Hepatocyte (in vitro differentiated cells): ENCODE measurements at regions not wholly inside any gene's neighbourhood (a gene's known extent, or its start where the extent isn't known, plus 50 kb on each side); places are given as distances from the start of the nearest gene placed in this dataset.
A peak's percentile ranks its signal among the peaks of the same experiment; 100 is the strongest.

Experiments used
- DNase-seq: peaks from one replicate; pipeline ENCODE4 v3.0.0-alpha.2; 2016; ENCODE audit warnings: low spot score
- H2AFZ ChIP-seq: fragments of 200-600 bp; sonication (generic); 2 replicates; pipeline ENCODE4 v1.6.0; 2016; ENCODE audit warnings: antibody characterized with exemption, mild to moderate bottlenecking
- H3K27ac ChIP-seq: fragments of 200-600 bp; sonication (generic); 2 replicates; pipeline ENCODE4 v1.5.1; 2016; ENCODE audit warnings: mild to moderate bottlenecking
- H3K27me3 ChIP-seq: fragments of 200-600 bp; sonication (generic); 2 replicates; pipeline ENCODE4 v1.6.1; 2016
- H3K36me3 ChIP-seq: fragments of 200-600 bp; sonication (generic); replicated peaks from 2 replicates; pipeline ENCODE4 v1.5.1; 2016; ENCODE audit warnings: low read depth; ENCODE audit not compliant: insufficient read depth
- H3K4me1 ChIP-seq: fragments of 200-600 bp; sonication (generic); 2 replicates; pipeline ENCODE4 v1.5.1; 2016; ENCODE audit warnings: mild to moderate bottlenecking, moderate library complexity; ENCODE audit not compliant: insufficient read depth
- H3K4me2 ChIP-seq: fragments of 200-600 bp; sonication (generic); 2 replicates; pipeline ENCODE4 v1.6.0; 2016
- H3K4me3 ChIP-seq: fragments of 200-600 bp; sonication (generic); 2 replicates; pipeline ENCODE4 v1.5.1; 2016; ENCODE audit warnings: mild to moderate bottlenecking
- H3K79me2 ChIP-seq: fragments of 200-600 bp; sonication (generic); 2 replicates; pipeline ENCODE4 v1.6.0; 2017; ENCODE audit warnings: mild to moderate bottlenecking
- H3K9me2 ChIP-seq: fragments of 200-600 bp; sonication (generic); replicated peaks from 2 replicates; pipeline ENCODE4 v1.6.0; 2017; ENCODE audit warnings: mild to moderate bottlenecking; ENCODE audit not compliant: insufficient read depth
- H3K9me3 ChIP-seq: fragments of 200-600 bp; sonication (generic); 2 replicates; pipeline ENCODE4 v1.5.1; 2016; ENCODE audit warnings: low read depth, mild to moderate bottlenecking
- H4K20me1 ChIP-seq: fragments of 200-600 bp; sonication (generic); 2 replicates; pipeline ENCODE4 v1.6.0; 2016; ENCODE audit warnings: mild to moderate bottlenecking; ENCODE audit not compliant: insufficient read depth, poor library complexity, severe bottlenecking
- EZH2 ChIP-seq: fragments of 200-600 bp; sonication (generic); IDR thresholded peaks from 2 replicates; pipeline ENCODE4 v1.6.1; 2016; ENCODE audit warnings: antibody characterized with exemption, mild to moderate bottlenecking, borderline replicate concordance
- EZH2phosphoT487 ChIP-seq: fragments of 200-600 bp; sonication (generic); IDR thresholded peaks from one replicate; pipeline ENCODE4 v1.6.1; 2018; ENCODE audit warnings: antibody characterized with exemption, mild to moderate bottlenecking, low read depth, moderate library complexity; ENCODE audit not compliant: unreplicated experiment, severe bottlenecking
- WGBS: methylation state at CpG from one replicate; pipeline ENCODE4 v1.1.6; 2016; ENCODE audit warnings: low lambda C conversion rate; ENCODE audit errors: missing lambda C conversion rate; 5-methylcytosine and 5-hydroxymethylcytosine counted together
- TF ChIP-seq, protein P1 (sequence below): fragments of 200-600 bp; sonication (generic); IDR thresholded peaks from 2 replicates; pipeline ENCODE4 v1.5.1; 2016; ENCODE audit warnings: antibody characterized with exemption, mild to moderate bottlenecking; ENCODE audit not compliant: poor library complexity

DNA sequence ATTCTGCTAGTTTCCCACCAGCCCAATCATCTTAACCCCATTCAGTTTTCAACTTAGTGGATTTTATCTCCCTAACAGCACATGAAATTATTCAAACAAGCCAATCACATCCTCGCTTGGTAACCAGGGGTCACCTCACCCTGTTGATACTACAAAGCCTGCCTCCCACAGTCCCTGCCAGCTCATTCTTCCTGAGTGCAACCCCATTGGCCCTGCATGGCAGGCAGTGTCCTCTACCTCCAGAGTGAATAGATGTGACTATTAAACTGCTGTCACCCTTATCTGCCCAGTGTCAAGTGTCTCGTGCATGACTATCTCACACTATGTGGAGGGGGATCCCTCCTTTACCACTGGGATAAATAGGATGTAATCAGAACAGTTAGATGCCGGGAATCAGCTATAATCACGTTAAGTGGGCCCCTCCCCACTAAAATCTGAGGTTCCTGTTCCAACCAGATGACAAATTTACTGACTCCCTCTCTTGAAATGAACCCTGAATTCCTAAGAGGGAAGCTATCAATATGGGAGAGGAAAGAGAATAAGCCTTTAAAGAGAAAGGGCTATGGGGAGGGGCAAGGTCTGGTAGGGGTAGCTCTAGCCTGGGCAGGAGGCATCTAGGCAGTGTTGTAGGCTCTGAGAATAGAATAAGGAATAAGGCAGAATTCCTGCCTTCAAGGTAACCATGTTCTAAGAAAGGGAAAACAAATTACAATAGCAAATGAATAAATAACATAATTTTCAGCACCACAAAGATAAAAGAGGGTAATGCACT, 155.9 kb downstream of the SLC30A10 start:
- 84% methylated on average over 4 of the region's 4 CpGs for WGBS
- no peak for DNase-seq
- no peak overlapping the region for H3K27ac ChIP-seq
- no peak overlapping the region for H3K4me2 ChIP-seq
- no peaks in the 10 kb centered on the region for H3K79me2 ChIP-seq
- H3K27me3 ChIP-seq, result no peaks in the 10 kb centered on the region
- H3K36me3 ChIP-seq, result no peaks in the 10 kb centered on the region
- no peak overlapping the region for H2AFZ ChIP-seq
- no peak overlapping the region for H3K4me3 ChIP-seq
- no peaks in the 10 kb centered on the region for H4K20me1 ChIP-seq
- no peaks in the 10 kb centered on the region for H3K9me3 ChIP-seq
- H3K9me2 ChIP-seq, result no peaks in the 10 kb centered on the region
- H3K4me1 ChIP-seq, result no peaks in the 10 kb centered on the region
- TF ChIP-seq, protein P1, sequence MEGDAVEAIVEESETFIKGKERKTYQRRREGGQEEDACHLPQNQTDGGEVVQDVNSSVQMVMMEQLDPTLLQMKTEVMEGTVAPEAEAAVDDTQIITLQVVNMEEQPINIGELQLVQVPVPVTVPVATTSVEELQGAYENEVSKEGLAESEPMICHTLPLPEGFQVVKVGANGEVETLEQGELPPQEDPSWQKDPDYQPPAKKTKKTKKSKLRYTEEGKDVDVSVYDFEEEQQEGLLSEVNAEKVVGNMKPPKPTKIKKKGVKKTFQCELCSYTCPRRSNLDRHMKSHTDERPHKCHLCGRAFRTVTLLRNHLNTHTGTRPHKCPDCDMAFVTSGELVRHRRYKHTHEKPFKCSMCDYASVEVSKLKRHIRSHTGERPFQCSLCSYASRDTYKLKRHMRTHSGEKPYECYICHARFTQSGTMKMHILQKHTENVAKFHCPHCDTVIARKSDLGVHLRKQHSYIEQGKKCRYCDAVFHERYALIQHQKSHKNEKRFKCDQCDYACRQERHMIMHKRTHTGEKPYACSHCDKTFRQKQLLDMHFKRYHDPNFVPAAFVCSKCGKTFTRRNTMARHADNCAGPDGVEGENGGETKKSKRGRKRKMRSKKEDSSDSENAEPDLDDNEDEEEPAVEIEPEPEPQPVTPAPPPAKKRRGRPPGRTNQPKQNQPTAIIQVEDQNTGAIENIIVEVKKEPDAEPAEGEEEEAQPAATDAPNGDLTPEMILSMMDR, result no peak
- no peak for TF ChIP-seq EZH2phosphoT487
- no peak for TF ChIP-seq EZH2

GRCh38 chr1:219771080-219771479, 157.3 kb downstream of the SLC30A10 start:
- no peak overlapping the region for H3K4me2 ChIP-seq
- no peaks in the 10 kb centered on the region for H3K36me3 ChIP-seq
- no peaks in the 10 kb centered on the region for H3K79me2 ChIP-seq
- H3K27ac ChIP-seq, result no peak overlapping the region
- no peaks in the 10 kb centered on the region for H3K9me2 ChIP-seq
- DNase-seq, result peak; percentile 55
- 44% methylated on average over 3 of the region's 3 CpGs for WGBS
- no peaks in the 10 kb centered on the region for H3K27me3 ChIP-seq
- TF ChIP-seq EZH2 (no peak), EZH2phosphoT487 (no peak)
- TF ChIP-seq, protein P1, result no peak
- H3K4me3 ChIP-seq, result no peak overlapping the region
- no peak overlapping the region for H2AFZ ChIP-seq
- no peaks in the 10 kb centered on the region for H3K9me3 ChIP-seq
- no peaks in the 10 kb centered on the region for H4K20me1 ChIP-seq
- H3K4me1 ChIP-seq, result no peaks in the 10 kb centered on the region

- WGBS, result 56% methylated on average over 2 of the region's 2 CpGs
- no peak for DNase-seq
- no peaks in the 10 kb centered on the region for H3K9me3 ChIP-seq
- no peaks in the 10 kb centered on the region for H3K27me3 ChIP-seq
- H3K79me2 ChIP-seq, result no peaks in the 10 kb centered on the region
- no peaks in the 10 kb centered on the region for H4K20me1 ChIP-seq
- no peaks in the 10 kb centered on the region for H3K36me3 ChIP-seq
- H3K4me1 ChIP-seq, result no peaks in the 10 kb centered on the region
- H2AFZ ChIP-seq, result no peak overlapping the region
- no peak overlapping the region for H3K27ac ChIP-seq
- TF ChIP-seq EZH2phosphoT487, result no peak
- TF ChIP-seq EZH2, result no peak
- TF ChIP-seq, protein P1, result no peak
- no peaks in the 10 kb centered on the region for H3K9me2 ChIP-seq
- no peak overlapping the region for H3K4me3 ChIP-seq
- H3K4me2 ChIP-seq, result no peak overlapping the region
Measured at GRCh38 chr1:219763321-219763720, 150.4 kb upstream of the ZC3H11B start.
